ENCODE measurements at regions not wholly inside any gene's neighbourhood (a gene's known extent, or its start where the extent isn't known, plus 50 kb on each side); places are given as distances from the start of the nearest gene placed in this dataset.

GRCh38 chr14:78091361-78091760 is 78.8 kb upstream of the NRXN3 start:
- no peak for TF ChIP-seq POLR2AphosphoS5 (IDR thresholded peaks at IDR 0.05)
- TF ChIP-seq CTCF (IDR thresholded peaks at IDR 0.05), result no peak
